HG03378 (cell line): ENCODE measurements at regions not wholly inside any gene's neighbourhood (a gene's known extent, or its start where the extent isn't known, plus 50 kb on each side); places are given as distances from the start of the nearest gene placed in this dataset.

Source experiments
- ATAC-seq: cut with Tn5 transposase; IDR thresholded peaks from one replicate; pipeline ENCODE4 v1.9.1; 2021; ENCODE audit warnings: mild to moderate bottlenecking, moderate library complexity; ENCODE audit not compliant: unreplicated experiment

DNA sequence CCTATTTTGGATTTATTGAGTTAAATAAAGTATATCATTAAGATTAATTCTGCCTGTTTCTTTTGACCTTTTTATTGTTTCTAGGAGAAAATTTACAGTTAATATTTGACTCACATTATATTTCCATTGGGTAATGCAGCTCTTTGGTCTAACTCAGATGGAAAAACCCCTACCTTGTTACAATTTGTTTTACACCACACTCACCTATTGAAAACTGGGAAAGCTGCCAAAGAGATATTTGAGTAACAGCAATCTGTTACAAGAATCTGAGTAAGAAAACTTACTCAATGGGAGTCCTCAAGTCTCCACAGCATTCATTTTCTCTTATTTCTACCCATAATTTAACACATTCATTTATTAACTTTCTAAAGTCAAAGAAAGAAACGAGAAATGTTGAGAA, 108.0 kb upstream of the TLL1 start:
- ATAC-seq = no peak

DNA sequence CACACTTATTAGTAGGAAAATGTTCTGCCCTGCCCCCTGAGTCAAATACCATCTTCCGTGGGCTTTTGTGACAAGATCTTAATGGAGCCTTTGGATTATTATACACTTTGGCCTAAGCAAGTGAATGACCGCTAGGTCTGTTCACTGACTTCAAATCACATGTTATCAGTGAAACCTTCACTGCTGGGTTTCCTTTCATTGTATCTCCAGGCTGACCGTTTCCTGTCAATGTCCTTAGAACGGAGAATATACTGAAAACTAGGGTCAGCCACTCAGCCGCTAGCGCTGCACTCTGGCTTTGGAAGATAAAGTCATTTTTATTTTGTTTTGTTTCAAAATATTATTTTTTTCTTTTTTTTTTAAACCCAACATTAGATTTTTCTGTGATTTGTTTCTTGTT, 107.0 kb upstream of the TLL1 start:
- ATAC-seq = no peak

- no peak for ATAC-seq
These were observed 106.1 kb upstream of the TLL1 start for GRCh38 chr4:165766976-165767375.

DNA sequence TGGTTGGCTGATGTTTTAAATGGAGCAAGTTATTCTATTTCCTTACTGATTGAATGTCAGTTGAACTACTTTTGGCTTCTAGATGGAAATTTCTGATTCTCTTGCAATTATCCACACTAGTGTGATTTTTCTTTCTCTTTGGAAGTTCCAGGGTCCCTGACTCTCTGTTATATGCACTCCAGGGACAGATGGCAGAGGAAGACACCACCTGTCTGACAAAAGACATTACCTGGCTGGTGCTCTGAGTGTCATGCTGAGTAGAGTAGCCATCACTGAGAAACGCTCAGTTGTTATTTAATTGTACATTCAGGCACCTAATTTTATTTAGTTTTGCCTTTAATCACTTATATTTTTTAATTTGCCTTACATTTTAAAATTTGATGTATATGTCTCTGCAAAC, 105.4 kb upstream of the TLL1 start:
- ATAC-seq = no peak

DNA sequence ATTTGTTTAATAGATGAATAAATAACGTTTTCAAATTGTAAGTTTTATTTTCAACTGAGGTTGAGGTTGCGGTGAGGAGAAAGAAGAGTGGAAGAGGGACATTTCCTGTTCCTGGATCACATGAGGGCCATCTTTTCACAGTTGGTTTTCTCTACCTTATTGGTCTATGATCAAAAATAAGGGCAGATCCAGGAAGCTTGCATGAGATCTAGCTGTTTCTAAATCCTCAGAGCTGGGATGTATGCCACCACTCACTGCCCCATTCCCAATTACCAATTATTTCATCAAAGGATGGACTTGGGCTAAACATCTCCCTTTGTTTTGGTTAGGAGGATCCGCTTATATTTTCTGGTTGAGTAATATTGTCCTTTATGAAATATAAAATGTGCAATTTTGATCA, 104.8 kb upstream of the TLL1 start:
- no peak for ATAC-seq

GRCh38 chr4:165774326-165774725, 98.7 kb upstream of the TLL1 start:
- no peak for ATAC-seq

- ATAC-seq = no peak
These were observed 92.9 kb upstream of the TLL1 start for GRCh38 chr4:165779950-165780670.

DNA sequence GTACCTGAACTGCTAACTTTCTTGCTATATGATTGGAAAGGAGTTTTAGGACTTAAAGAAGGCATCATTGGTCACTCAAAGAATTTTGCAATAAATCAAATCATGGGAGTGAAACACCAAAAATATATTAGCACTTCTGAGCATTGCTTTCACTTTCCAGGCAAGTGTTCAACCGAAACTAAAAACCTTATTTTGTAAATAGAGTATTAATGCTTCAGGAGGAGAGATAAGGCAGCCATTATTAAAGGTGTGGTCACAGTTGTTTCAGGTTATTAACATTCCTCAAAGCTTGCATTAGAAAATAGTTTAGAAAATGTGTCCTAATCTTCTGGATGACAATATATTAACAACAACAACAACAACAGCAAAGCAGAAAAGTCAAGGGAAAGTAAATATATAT, 92.3 kb upstream of the TLL1 start:
- no peak for ATAC-seq

DNA sequence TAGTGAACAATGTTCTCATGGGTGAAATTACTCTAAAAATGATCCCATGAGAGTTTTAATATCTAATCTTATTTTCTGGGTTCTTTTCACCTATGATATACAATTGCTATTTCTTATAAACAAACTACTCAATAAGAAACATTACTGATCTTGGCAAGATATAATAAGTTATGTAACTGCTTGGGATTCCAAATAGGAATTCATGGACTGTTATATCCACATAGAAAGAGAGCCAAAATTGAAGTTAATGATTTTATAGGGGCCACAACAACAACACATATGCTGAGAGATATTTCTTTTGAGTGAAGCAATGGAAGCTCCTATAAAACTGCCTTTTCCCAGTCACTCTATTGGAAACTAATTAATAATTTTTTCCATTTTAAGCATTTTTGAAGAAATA, 90.4 kb upstream of the TLL1 start:
- no peak for ATAC-seq

- ATAC-seq = no peak
These were observed 89.4 kb upstream of the TLL1 start for GRCh38 chr4:165783626-165784025.

- no peak for ATAC-seq
These were observed 88.4 kb upstream of the TLL1 start for GRCh38 chr4:165784672-165785071.

- no peak for ATAC-seq
These were observed 87.7 kb upstream of the TLL1 start for GRCh38 chr4:165785337-165785736.

GRCh38 chr4:165787516-165788274, 85.3 kb upstream of the TLL1 start:
- ATAC-seq = no peak

- ATAC-seq = no peak
These were observed 84.2 kb upstream of the TLL1 start for GRCh38 chr4:165788686-165789463.

DNA sequence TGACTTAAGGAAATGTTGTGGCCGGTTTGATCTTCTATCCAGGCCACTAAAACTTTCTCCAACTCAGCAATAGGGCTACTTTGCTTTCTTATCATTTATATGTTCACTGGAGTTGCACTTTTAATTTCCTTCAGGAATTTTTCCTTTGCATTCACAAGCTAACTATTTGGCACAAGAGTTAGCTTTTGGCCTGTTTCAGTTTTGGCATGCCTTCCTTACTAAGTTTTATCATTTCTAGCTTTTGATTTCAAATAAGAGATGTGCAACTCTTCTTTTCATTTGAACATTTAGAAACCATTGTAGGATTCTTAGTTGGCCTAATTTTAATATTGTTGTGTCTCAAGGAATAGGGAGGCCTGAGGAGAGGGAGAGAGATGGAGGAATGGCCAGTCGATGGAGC, 79.8 kb upstream of the TLL1 start:
- no peak for ATAC-seq

GRCh38 chr4:165794834-165795233, 78.2 kb upstream of the TLL1 start:
- no peak for ATAC-seq

GRCh38 chr4:165799384-165799815, 73.6 kb upstream of the TLL1 start:
- ATAC-seq = no peak

GRCh38 chr4:165802452-165802851, 70.6 kb upstream of the TLL1 start:
- no peak for ATAC-seq

GRCh38 chr4:165803005-165803404, 70.0 kb upstream of the TLL1 start:
- no peak for ATAC-seq

- no peak for ATAC-seq
These were observed 67.6 kb upstream of the TLL1 start for GRCh38 chr4:165805406-165805805.

- no peak for ATAC-seq
These were observed 66.4 kb upstream of the TLL1 start for GRCh38 chr4:165806613-165807012.

DNA sequence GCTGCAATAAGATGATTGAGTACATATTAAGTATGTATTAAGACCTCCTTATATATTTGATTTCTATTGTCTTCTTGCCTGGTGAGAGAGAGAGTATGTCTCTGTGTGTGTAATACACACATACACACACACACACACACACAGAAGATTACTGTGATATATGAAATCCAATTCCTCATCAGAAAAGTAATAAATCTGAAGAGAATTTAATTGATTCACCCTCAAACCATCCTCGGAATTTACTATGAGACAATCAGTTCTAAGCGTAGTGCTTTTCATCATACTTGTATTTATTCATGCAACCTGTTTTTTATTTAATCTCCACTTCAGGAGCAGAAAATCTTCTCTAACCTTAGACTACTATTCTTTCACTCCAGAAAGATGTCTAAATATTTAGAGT, 62.3 kb upstream of the TLL1 start:
- no peak for ATAC-seq
